MCF 10A (cell line): ENCODE measurements at regions not wholly inside any gene's neighbourhood (a gene's known extent, or its start where the extent isn't known, plus 50 kb on each side); places are given as distances from the start of the nearest gene placed in this dataset.
"Not testable (repeated sequence)": the region's sequence is repeated elsewhere in the genome, so short reads cannot be mapped to it uniquely, and the experiment has no call there.

Source experiments
- BruUV-seq: library from RNA; stranded (reverse); fragments of 400-500 nt; replicated peaks from 2 replicates; lab custom pipeline; 2021; lab: Mats Ljungman, UMichigan
- CTCF ChIA-PET: fragments of 300-600 bp; sonication (Branson Sonifier 250); formaldehyde crosslinking; extraction: SDS; loops from one replicate; lab custom pipeline; 2021; ENCODE audit warnings: antibody characterized with exemption, inconsistent platforms; lab: Yijun Ruan, JAX
- POLR2A ChIA-PET: fragments of 300-600, 350-650 bp; sonication (Branson Sonifier 250); formaldehyde crosslinking; extraction: SDS; loops from one replicate; lab custom pipeline; 2020; ENCODE audit warnings: antibody characterized with exemption, inconsistent platforms; lab: Yijun Ruan, JAX
- DNase-seq: peaks from one replicate; pipeline ENCODE4 v3.0.0-alpha.2; 2018; ENCODE audit not compliant: unreplicated experiment
- H3K27ac Mint-ChIP-seq: one replicate; pipeline ENCODE4 v1.8.0; 2022; ENCODE audit warnings: mild to moderate bottlenecking, low read depth, mixed read lengths; ENCODE audit not compliant: unreplicated experiment
- H3K27me3 Mint-ChIP-seq: one replicate; pipeline ENCODE4 v1.8.0; 2022; ENCODE audit warnings: mixed read lengths; ENCODE audit not compliant: insufficient read depth, unreplicated experiment
- H3K36me3 Mint-ChIP-seq: one replicate; pipeline ENCODE4 v1.8.0; 2022; ENCODE audit warnings: mild to moderate bottlenecking, moderate library complexity, mixed read lengths; ENCODE audit not compliant: insufficient read depth, unreplicated experiment
- H3K4me1 Mint-ChIP-seq: one replicate; pipeline ENCODE4 v1.8.0; 2022; ENCODE audit warnings: mixed read lengths; ENCODE audit not compliant: insufficient read depth, unreplicated experiment
- H3K4me3 Mint-ChIP-seq: one replicate; pipeline ENCODE4 v1.8.0; 2022; ENCODE audit warnings: mild to moderate bottlenecking, moderate library complexity, mixed read lengths; ENCODE audit not compliant: unreplicated experiment
- H3K9me3 Mint-ChIP-seq: one replicate; pipeline ENCODE4 v1.8.0; 2022; ENCODE audit warnings: mixed read lengths; ENCODE audit not compliant: unreplicated experiment
- intact Hi-C: fragments of 100-400 bp; cut with micrococcal nuclease; formaldehyde crosslinking; loops from 2 replicates; pipeline ENCODE4 v1.14.1; 2022
- TF ChIP-seq, protein P1 (sequence below): fragments of 200-600 bp; IDR thresholded peaks from one replicate; pipeline ENCODE4 v1.8.0; 2022; ENCODE audit warnings: antibody characterized with exemption, mild to moderate bottlenecking; ENCODE audit not compliant: unreplicated experiment

DNA sequence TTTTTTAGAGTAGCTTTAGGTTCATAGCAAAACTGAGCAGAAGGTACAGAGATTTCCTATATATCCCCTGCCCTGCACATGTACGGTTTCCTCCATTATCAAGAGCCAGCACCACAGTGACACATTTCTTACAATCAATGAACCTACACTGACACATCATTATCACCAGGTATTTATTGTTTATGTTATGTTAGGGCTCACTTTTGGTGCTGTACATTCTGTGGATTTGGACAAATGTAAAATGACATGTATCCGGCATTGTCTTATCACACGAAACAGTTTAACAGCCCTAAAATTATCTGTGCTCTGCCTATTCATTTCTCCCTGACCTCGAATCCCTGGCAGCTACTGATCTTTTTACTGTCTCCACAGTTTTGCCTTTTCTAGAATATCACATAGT, 93.7 kb upstream of the DPH5 start:
- intact Hi-C loops: no loop called here
- no TSS peak for BruUV-seq
- no peak overlapping the region for H3K27ac Mint-ChIP-seq

DNA sequence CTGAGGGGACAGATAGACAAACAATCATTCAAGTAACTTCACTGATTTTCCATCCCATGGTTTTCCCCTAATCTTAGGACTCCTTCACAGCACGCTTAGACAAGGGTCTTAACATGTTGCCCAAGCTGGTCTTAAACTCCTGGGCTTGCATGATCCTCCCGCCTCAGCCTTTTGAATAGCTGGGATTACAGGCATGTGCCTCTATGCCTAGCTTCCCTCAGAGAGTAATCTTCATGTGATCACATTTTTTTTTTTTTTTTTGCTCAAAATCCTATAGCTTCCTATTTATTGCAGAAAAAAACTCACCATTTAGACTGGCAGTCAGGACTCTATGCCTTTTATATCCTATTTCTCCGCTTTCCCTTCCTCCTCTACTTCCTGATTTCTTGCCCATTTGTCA, 90.4 kb upstream of the DPH5 start:
- no peaks in the 10 kb centered on the region for H3K9me3 Mint-ChIP-seq
- CTCF ChIA-PET: no interaction called here
- BruUV-seq: no TSS peak

More for the DNA sequence above, 93.7 kb upstream of the DPH5 start:
- no peak for DNase-seq
- TF ChIP-seq, protein P1, sequence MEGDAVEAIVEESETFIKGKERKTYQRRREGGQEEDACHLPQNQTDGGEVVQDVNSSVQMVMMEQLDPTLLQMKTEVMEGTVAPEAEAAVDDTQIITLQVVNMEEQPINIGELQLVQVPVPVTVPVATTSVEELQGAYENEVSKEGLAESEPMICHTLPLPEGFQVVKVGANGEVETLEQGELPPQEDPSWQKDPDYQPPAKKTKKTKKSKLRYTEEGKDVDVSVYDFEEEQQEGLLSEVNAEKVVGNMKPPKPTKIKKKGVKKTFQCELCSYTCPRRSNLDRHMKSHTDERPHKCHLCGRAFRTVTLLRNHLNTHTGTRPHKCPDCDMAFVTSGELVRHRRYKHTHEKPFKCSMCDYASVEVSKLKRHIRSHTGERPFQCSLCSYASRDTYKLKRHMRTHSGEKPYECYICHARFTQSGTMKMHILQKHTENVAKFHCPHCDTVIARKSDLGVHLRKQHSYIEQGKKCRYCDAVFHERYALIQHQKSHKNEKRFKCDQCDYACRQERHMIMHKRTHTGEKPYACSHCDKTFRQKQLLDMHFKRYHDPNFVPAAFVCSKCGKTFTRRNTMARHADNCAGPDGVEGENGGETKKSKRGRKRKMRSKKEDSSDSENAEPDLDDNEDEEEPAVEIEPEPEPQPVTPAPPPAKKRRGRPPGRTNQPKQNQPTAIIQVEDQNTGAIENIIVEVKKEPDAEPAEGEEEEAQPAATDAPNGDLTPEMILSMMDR: no peak
- CTCF ChIA-PET: interaction anchor here (1.0 kb wide), 1 partner anchor 10 kb away, joined by 5 read pairs; no protein-coding TSS in a partner anchor
- POLR2A ChIA-PET: no interaction called here
- no peaks in the 10 kb centered on the region for H3K9me3 Mint-ChIP-seq
- no peak overlapping the region for H3K4me3 Mint-ChIP-seq
- no peaks in the 10 kb centered on the region for H3K36me3 Mint-ChIP-seq
- H3K27me3 Mint-ChIP-seq: no peaks in the 10 kb centered on the region
- no peaks in the 10 kb centered on the region for H3K4me1 Mint-ChIP-seq

GRCh38 chr1:101115112-101115511, 89.5 kb upstream of the DPH5 start:
- DNase-seq: no peak
- ChIA-PET CTCF (interaction anchor here (0.6 to 0.9 kb wide), 3 partner anchors 204 to 405 kb away, joined by 3 to 4 read pairs (median 3); no protein-coding TSS in a partner anchor), POLR2A (no interaction called here)
- TF ChIP-seq, protein P1: no peak
- BruUV-seq: no TSS peak
- Mint-ChIP-seq H3K27me3 (no peaks in the 10 kb centered on the region), H3K9me3 (no peaks in the 10 kb centered on the region), H3K4me1 (no peaks in the 10 kb centered on the region), H3K36me3 (no peaks in the 10 kb centered on the region), H3K4me3 (no peak overlapping the region), H3K27ac (no peak overlapping the region)
- intact Hi-C loops: no loop called here

More for the DNA sequence above, 90.4 kb upstream of the DPH5 start:
- no peak overlapping the region for H3K27ac Mint-ChIP-seq
- H3K4me3 Mint-ChIP-seq: no peak overlapping the region
- no peaks in the 10 kb centered on the region for H3K27me3 Mint-ChIP-seq
- no peak for DNase-seq
- H3K36me3 Mint-ChIP-seq: no peaks in the 10 kb centered on the region
- intact Hi-C loops: no loop called here
- H3K4me1 Mint-ChIP-seq: no peaks in the 10 kb centered on the region
- POLR2A ChIA-PET: no interaction called here
- TF ChIP-seq, protein P1: no peak

GRCh38 chr1:101114128-101114527, 88.5 kb upstream of the DPH5 start:
- POLR2A ChIA-PET, BruUV-seq, H3K36me3 Mint-ChIP-seq, H3K4me1 Mint-ChIP-seq, H3K27me3 Mint-ChIP-seq, DNase-seq, CTCF ChIA-PET, H3K27ac Mint-ChIP-seq, intact Hi-C loops, H3K4me3 Mint-ChIP-seq, H3K9me3 Mint-ChIP-seq: not testable (repeated sequence)
